Erythroblast (primary cell): ENCODE measurements at regions not wholly inside any gene's neighbourhood (a gene's known extent, or its start where the extent isn't known, plus 50 kb on each side); places are given as distances from the start of the nearest gene placed in this dataset.

Experiments
- DNase-seq, 2 experiments: peaks; one replicate each; lab custom pipeline; 2025; lab: John Stamatoyannopoulos, UW
- GATA1 ChIP-seq: IDR thresholded peaks from 2 replicates; pipeline ENCODE4 v1.6.1; 2011; ENCODE audit warnings: low read depth, mild to moderate bottlenecking, control low read depth, low read length, moderate library complexity
- POLR2A ChIP-seq: IDR thresholded peaks from 2 replicates; pipeline ENCODE4 v1.6.1; 2011; ENCODE audit warnings: mild to moderate bottlenecking, low read length

DNA sequence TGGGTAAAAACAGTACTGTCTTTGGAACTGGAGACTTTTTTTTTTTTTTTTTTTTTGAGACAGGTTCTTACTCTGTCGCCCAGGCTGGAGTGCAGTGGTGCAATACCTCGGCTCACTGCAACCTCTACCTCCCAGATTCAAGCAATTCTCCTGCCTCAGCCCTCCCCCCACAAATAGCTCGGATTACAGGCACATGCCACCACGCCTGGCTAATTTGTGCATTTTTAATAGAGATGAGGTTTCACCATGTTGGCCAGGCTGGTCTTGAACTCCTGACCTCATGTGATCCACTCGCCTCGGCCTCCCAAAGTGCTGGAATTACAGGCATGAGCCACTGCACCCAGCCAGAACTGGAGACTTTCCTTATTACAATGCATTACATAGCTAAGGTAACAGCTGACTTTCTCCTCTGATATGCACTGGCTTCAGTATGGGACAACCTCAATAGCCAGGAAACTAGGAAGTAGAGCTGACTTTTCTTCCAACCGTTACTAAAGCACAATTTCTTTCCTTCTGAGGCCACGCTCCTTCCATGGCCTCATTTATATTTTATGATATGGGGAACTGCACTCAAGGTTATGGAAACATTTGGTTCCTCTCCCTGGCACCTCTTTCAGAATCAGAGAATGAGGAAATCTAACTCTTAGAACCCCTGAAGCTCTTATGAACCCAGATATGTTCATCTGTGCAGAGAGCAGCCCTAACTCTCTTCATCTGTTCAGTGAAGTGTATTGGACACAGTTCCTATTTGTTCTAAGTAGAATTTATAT, 53.5 kb upstream of the FAM9B start:
- DNase-seq = no peak
- no peak for TF ChIP-seq POLR2A
- TF ChIP-seq GATA1 = no peak

DNA sequence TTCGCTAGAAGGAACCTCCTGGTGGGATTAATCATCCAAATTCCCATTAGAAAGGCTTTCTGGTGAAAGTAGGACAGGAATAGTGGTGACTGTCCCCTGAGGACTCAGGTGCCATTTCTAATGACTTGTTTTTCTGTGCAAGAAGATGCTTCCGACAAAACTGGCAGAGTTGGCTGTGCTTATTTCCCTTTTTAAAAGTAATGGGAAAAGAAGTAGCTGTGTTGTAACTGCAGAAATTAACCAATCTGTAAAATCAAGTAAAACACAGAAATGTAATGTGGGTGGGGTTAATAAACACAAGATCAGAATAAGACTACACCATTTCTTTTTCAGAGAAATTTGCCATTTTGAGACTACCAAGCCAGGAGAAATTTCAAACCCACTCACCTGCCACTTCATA, 55.0 kb upstream of the FAM9B start:
- no peak for DNase-seq
- no peak for TF ChIP-seq GATA1
- no peak for TF ChIP-seq POLR2A

DNA sequence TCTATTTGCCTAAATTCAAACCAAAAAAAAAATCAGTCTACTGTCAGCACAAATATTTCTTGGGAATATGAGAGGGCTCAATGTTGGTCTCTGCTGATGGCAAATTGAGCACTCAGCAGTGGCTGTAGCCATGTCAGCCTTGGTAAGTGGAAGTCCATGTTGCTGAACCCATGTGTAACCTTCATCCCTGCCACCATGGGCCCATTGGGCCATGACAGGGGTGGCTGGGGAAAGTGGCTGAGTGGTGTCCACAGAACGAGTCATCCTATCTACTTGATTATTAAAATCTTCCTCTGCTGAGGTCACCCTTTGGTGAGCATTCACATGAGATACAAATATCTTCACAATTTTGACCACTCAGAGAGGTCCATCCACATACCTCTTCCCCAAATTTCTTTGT, 56.8 kb upstream of the FAM9B start:
- no peak for DNase-seq
- TF ChIP-seq POLR2A (no peak), GATA1 (no peak)

DNA sequence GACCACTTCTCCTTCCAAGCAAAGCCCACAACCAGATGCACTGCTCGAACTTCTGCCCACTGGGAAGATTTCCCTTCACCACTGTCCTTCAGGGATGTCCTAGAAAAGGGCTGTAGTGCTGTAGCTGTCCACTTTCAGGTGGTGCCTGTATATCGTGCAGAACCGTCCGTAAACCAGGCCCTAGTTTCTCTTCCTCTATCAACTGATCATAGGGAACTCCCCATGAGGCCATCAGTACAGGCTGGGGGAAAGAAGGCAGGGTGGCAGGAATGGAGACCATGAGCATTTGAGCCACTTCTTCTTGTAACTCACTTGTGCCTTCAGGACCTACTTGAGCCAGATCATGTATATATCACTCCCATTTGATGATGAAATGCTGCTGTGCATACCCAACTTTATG, 57.3 kb upstream of the FAM9B start:
- TF ChIP-seq GATA1 (no peak), POLR2A (no peak)

DNA sequence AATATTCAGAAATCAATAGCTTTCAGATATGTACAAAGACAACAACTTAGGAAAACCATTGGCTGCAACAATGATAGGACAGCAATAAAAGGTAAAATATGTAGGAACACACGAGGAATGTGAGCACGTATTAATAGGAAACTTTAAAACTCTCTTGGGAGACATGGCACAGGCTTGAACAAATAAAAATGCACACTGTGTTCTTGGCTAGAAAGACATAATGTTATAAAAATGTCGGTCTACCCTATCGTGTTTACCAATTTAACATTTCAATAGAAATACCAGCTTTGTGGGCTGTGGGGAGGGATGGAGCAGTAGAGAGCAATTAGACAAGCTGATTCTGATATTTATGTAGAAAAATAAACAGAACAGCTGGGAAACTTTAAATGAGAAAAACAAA, 69.0 kb upstream of the FAM9B start:
- DNase-seq = no peak
- TF ChIP-seq GATA1 (no peak), POLR2A (no peak)

More for the DNA sequence above, 57.3 kb upstream of the FAM9B start:
- no peak for DNase-seq

DNA sequence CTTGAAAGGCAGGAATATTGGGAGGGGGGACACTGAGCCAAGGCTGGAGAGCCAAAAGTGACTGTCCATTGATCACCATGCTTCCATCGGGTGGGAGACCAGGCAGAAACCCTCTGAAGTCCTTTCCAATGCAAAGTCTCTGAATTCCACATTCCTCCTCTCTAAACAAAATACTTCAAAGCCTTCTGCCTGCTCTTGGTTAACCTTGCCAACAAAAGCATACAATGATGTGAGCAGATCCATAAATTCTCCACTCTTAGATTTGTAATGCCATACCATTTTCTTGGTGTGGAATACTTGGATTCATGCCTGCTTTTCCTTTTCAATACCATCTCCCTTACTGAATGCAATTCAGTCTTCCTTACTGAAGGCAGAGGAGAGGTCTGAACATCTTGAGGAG, 74.1 kb upstream of the FAM9B start:
- no peak for DNase-seq
- no peak for TF ChIP-seq GATA1
- TF ChIP-seq POLR2A = no peak

DNA sequence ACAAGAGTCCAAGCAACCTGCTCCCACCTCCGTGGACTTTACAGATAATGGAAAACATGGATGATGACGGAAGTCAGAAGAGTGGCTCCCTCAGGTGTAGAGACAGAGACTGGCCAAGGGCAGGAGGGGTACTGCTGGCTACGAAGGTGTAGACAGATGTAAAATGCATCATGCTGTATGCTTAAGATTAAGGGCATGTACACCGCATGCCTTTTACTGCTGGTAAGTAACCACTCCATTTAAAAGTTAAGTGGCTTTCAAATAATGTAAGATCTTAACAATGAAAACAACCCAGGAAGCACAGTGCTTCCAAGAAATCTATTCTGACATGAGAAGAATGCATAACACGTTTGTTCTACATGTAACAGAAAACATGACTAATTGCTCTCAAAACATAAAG, 76.9 kb upstream of the FAM9B start:
- no peak for DNase-seq
- no peak for TF ChIP-seq POLR2A
- TF ChIP-seq GATA1 = no peak

DNA sequence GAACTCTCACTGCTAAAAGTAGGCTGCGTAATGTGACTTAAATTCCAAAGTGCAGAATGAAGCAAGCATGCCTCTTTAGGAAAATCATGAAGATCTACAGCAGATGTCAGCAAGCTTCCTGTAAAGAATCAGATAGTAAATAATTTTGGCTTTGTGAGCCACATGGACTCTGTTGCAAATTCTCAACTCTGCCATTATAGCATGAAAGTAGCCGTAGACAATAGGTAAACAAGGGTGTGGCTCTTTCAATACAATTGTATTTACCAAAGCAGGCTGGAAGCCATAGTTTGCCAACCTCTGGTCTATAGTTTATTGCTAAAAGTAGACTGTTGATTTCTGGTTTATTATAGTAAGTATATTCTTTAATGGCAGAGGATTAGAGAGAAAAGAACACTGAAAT, 80.3 kb upstream of the FAM9B start:
- TF ChIP-seq GATA1 = no peak
- no peak for TF ChIP-seq POLR2A

DNA sequence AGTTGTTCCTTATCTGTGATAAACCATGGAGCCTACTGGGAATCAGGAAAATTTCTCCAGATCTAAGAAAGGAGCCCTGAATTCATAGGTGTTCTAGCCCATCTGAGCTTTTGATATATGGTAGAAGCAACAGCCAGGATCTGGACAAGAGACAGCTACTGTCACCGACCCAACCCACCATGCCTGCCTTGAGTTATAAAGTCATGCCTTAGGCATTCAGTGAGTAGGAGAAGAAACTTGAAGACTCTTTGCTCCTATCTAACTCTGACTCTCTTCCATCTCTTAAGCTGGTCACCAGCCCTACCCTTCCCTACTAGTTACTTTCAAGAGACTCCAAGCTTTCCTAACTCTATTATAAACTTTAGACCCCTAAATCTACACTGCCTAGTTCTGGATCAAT, 83.9 kb upstream of the FAM9B start:
- no peak for DNase-seq
- TF ChIP-seq GATA1 = no peak
- TF ChIP-seq POLR2A = no peak

More for the DNA sequence above, 80.3 kb upstream of the FAM9B start:
- no peak for DNase-seq

DNA sequence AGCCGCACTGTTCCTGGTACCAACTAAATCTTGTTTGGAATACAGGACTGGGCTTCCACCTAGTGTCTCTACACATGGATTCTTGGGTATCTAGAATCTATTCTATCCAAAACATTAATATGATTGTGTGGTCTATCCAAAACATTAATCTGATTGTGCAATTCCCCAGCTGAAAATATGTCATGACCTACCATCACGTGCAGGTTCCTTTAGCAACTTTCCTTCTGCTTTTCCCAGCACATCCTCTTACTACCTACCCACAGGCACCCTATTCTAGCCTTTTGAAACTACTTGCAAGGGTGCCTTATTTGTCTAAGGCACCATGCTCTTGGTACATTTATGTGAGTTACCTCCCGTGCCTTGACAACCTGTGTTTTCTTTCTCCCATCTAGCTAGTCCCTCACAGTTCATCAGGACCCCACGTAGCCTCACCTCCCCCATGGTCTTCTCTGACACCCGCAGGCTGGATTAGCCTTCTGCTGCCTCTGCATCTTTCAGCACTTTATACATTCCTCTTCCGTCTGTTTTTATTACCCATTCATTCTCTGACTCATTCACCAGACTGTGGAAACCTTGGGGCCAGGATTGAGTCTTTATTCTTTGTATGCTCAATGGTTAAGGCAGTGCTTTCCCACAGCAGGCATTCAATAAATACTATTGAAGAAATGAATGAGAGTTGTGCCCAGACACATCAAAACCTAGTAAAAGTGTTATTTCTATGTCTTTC, 88.8 kb upstream of the FAM9B start:
- DNase-seq = no peak
- TF ChIP-seq POLR2A = no peak
- TF ChIP-seq GATA1 = no peak

DNA sequence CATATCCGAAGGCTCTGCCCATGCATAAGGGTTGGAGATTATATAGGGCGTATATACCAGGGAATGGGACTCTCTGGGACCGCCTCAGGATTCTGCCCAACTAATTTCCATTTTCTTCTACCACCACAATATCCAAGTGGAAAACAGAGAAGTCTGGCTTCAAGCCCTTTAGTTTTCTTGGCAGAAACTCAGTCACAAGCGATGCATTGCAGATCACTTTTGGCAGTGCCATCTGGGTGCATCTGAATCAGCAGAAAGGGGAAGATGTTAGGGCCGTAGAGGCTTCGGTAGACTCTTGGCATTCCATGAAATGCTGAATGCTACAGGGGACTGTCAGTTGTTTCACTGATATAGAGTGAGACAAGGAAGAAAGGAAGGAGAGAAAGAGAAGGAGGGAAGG, 94.1 kb upstream of the FAM9B start:
- DNase-seq = no peak
- TF ChIP-seq POLR2A = no peak
- no peak for TF ChIP-seq GATA1

DNA sequence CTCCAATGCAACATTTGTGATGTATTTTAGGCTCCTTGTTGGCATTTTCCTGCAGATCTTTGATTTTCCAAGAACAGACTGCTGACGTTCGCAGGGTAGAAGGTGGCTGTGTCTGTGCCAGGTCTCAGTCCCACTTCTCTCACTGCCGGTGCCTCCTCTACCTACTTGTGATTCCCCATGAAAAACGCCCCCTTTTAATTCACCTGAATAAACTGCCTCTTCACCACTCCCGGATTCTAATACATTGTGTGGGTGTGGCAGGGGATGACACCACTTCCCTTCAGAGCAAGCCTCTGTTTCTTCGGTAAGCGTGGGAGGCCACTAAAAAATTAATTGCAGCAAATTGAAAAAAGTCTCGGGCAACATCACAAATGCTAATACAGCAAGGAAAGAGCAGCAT, 96.1 kb upstream of the FAM9B start:
- DNase-seq = no peak
- TF ChIP-seq POLR2A (no peak), GATA1 (no peak)

DNA sequence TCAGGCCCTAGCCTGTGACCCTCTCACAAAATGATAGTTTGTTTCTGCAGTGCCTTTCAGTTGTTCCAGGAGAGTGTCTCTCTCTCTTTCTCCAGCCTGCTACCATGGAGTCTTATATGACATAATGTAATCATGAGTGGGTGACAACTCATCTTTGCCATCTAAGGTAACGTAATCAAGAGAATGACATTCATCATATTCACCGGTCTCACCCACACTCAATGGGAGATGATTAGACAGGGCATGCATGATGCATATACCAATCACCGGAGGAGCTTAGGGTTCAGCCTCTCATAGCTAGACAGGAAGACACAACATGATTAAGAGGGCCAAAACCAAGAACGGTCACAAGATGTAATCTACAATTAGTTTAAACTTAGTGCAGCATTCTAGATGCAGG, 97.1 kb upstream of the FAM9B start:
- no peak for DNase-seq
- TF ChIP-seq POLR2A (no peak), GATA1 (no peak)

DNA sequence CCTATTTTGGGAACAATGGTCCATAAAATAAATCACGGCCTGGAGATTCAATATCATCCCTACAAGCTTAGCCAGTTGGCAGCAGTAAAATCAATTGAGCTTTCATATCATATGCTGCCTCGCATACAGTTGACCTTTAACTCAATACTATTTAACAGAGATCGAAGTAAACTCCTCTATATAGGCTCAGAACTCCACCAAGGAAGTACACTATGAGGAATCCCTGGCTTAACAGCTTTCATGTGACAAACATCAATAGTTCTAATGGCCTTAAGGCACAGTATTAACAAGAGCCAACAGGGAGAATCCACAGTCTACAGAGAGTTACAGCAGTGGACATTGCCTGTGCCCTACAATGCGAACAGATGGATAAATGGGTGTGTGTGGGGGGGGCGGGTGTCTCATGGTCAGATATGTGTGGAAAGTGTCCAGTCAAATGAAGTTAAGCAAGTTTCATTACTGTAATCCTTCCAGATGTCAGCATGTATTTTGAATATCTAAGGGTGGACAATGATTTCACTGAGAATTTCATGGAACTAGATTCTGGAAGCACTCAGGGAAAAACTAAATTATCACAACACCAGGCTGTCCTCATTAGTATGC, 98.2 kb upstream of the FAM9B start:
- no peak for DNase-seq
- TF ChIP-seq POLR2A = no peak
